ENCODE measurements at regions not wholly inside any gene's neighbourhood (a gene's known extent, or its start where the extent isn't known, plus 50 kb on each side); places are given as distances from the start of the nearest gene placed in this dataset.

- Histone ChIP-seq H3K9me3 (no peaks in the 10 kb centered on the region), H3K27me3 (peaks cover 43% of the 10 kb centered on the region), H3K36me3 (no peaks in the 10 kb centered on the region), H3K4me1 (no peaks in the 10 kb centered on the region), H3K4me3 (no peak overlapping the region), H3K27ac (no peak overlapping the region)
- DNase-seq (ENCODE audit: low spot score in 2 of 2), result peak in 1 of 2 donors; percentile 55
- TF ChIP-seq CTCF (IDR thresholded peaks at IDR 0.05) (no peak), EP300 (IDR thresholded peaks at IDR 0.05) (no peak), POLR2AphosphoS5 (IDR thresholded peaks at IDR 0.05) (no peak), POLR2A (IDR thresholded peaks at IDR 0.05) (no peak)
- 89% methylated on average over 15 of the region's 17 CpGs for WGBS
These were observed 210.1 kb upstream of the MVB12B start for GRCh38 chr9:126116351-126117157.

GRCh38 chr9:126117158-126117425 lies 209.5 kb upstream of the MVB12B start:
- H3K36me3 ChIP-seq, result no peaks in the 10 kb centered on the region
- no peak for TF ChIP-seq POLR2AphosphoS5 (IDR thresholded peaks at IDR 0.05)
- TF ChIP-seq CTCF (IDR thresholded peaks at IDR 0.05), result no peak
- TF ChIP-seq POLR2A (IDR thresholded peaks at IDR 0.05), result no peak
- TF ChIP-seq EP300 (IDR thresholded peaks at IDR 0.05), result no peak
- WGBS, result 82% methylated on average over 4 of the region's 4 CpGs
- no peak overlapping the region for H3K27ac ChIP-seq
- no peak overlapping the region for H3K4me3 ChIP-seq
- H3K27me3 ChIP-seq, result peaks cover 45% of the 10 kb centered on the region
- peak in 1 of 2 donors; percentile 26 for DNase-seq (ENCODE audit: low spot score in 2 of 2)
- no peaks in the 10 kb centered on the region for H3K9me3 ChIP-seq
- no peaks in the 10 kb centered on the region for H3K4me1 ChIP-seq

GRCh38 chr9:126117631-126118030 lies 209.0 kb upstream of the MVB12B start:
- 93% methylated on average over 9 of the region's 9 CpGs for WGBS
- Histone ChIP-seq H3K27ac (no peak overlapping the region), H3K4me1 (no peaks in the 10 kb centered on the region), H3K27me3 (peaks cover 46% of the 10 kb centered on the region), H3K9me3 (no peaks in the 10 kb centered on the region), H3K4me3 (no peak overlapping the region), H3K36me3 (no peaks in the 10 kb centered on the region)
- DNase-seq (ENCODE audit: low spot score in 2 of 2), result peak in 1 of 2 donors; percentile 64
- TF ChIP-seq POLR2A (IDR thresholded peaks at IDR 0.05), result no peak
- TF ChIP-seq CTCF (IDR thresholded peaks at IDR 0.05), result no peak
- no peak for TF ChIP-seq EP300 (IDR thresholded peaks at IDR 0.05)
- TF ChIP-seq POLR2AphosphoS5 (IDR thresholded peaks at IDR 0.05), result no peak

GRCh38 chr9:126119731-126120130 lies 206.9 kb upstream of the MVB12B start:
- DNase-seq (ENCODE audit: low spot score in 2 of 2), result peak in 1 of 2 donors; percentile 43
- peaks cover 37% of the 10 kb centered on the region for H3K27me3 ChIP-seq
- 79% methylated on average over 6 of the region's 6 CpGs for WGBS

More at GRCh38 chr9:126119731-126120130, 206.9 kb upstream of the MVB12B start:
- Histone ChIP-seq H3K27ac (no peak overlapping the region), H3K4me3 (no peak overlapping the region), H3K36me3 (no peaks in the 10 kb centered on the region), H3K4me1 (no peaks in the 10 kb centered on the region), H3K9me3 (no peaks in the 10 kb centered on the region)
- no peak for TF ChIP-seq POLR2A (IDR thresholded peaks at IDR 0.05)
- no peak for TF ChIP-seq POLR2AphosphoS5 (IDR thresholded peaks at IDR 0.05)
- TF ChIP-seq EP300 (IDR thresholded peaks at IDR 0.05), result no peak
- no peak for TF ChIP-seq CTCF (IDR thresholded peaks at IDR 0.05)

Measured in suprapubic skin (tissue), 4 donors.